ENCODE measurements at regions not wholly inside any gene's neighbourhood (a gene's known extent, or its start where the extent isn't known, plus 50 kb on each side); places are given as distances from the start of the nearest gene placed in this dataset.

- H3K4me3 ChIP-seq (ENCODE audit: low read depth, low read length), result no peak overlapping the region
- no peak for TF ChIP-seq CTCF (IDR thresholded peaks at IDR 0.05; ENCODE audit: insufficient read depth, low read depth, low read length)
- no peak for DNase-seq (ENCODE audit: low read depth)
These were observed 1160.7 kb downstream of the CNTNAP5 start for GRCh38 chr2:125185691-125186270.

GRCh38 chr2:125207431-125207830, 1182.3 kb downstream of the CNTNAP5 start:
- no peak overlapping the region for H3K4me3 ChIP-seq (ENCODE audit: low read depth, low read length)
- no peak for TF ChIP-seq CTCF (IDR thresholded peaks at IDR 0.05; ENCODE audit: insufficient read depth, low read depth, low read length)
- no peak for DNase-seq (ENCODE audit: low read depth)

- no peak for TF ChIP-seq CTCF (IDR thresholded peaks at IDR 0.05; ENCODE audit: insufficient read depth, low read depth, low read length)
- no peak overlapping the region for H3K4me3 ChIP-seq (ENCODE audit: low read depth, low read length)
- DNase-seq (ENCODE audit: low read depth), result no peak
These were observed 1191.2 kb downstream of the CNTNAP5 start for GRCh38 chr2:125216321-125216720.

GRCh38 chr2:125224188-125224587, 1199.1 kb downstream of the CNTNAP5 start:
- TF ChIP-seq CTCF (IDR thresholded peaks at IDR 0.05; ENCODE audit: insufficient read depth, low read depth, low read length), result no peak

GRCh38 chr2:125224830-125225229, 1199.7 kb downstream of the CNTNAP5 start:
- TF ChIP-seq CTCF (IDR thresholded peaks at IDR 0.05; ENCODE audit: insufficient read depth, low read depth, low read length), result no peak
- no peak for DNase-seq (ENCODE audit: low read depth)
- H3K4me3 ChIP-seq (ENCODE audit: low read depth, low read length), result no peak overlapping the region

More at GRCh38 chr2:125224188-125224587, 1199.1 kb downstream of the CNTNAP5 start:
- no peak for DNase-seq (ENCODE audit: low read depth)
- H3K4me3 ChIP-seq (ENCODE audit: low read depth, low read length), result no peak overlapping the region

GRCh38 chr2:125227843-125228392, 1202.8 kb downstream of the CNTNAP5 start:
- DNase-seq (ENCODE audit: low read depth), result no peak
- no peak overlapping the region for H3K4me3 ChIP-seq (ENCODE audit: low read depth, low read length)
- TF ChIP-seq CTCF (IDR thresholded peaks at IDR 0.05; ENCODE audit: insufficient read depth, low read depth, low read length), result no peak

GRCh38 chr2:125240870-125241269, 1215.8 kb downstream of the CNTNAP5 start:
- no peak for TF ChIP-seq CTCF (IDR thresholded peaks at IDR 0.05; ENCODE audit: insufficient read depth, low read depth, low read length)
- no peak overlapping the region for H3K4me3 ChIP-seq (ENCODE audit: low read depth, low read length)
- DNase-seq (ENCODE audit: low read depth), result no peak
